Heart left ventricle (tissue), 16 donors: ENCODE measurements at regions not wholly inside any gene's neighbourhood (a gene's known extent, or its start where the extent isn't known, plus 50 kb on each side); places are given as distances from the start of the nearest gene placed in this dataset.

Experiments used
- ATAC-seq, 4 donors: fragments of 200-7000 bp; cut with Tn5 transposase; one replicate each; pipeline ENCODE4 v1.9.1; 2020 to 2022; ENCODE audit warnings: moderate library complexity in 4 of 4, mild to moderate bottlenecking in 3 of 4, moderate number of reproducible peaks in 1 of 4
- DNase-seq, 5 donors: peaks; one replicate each; pipeline ENCODE4 v3.0.0-alpha.2; 2020
- H3K27ac ChIP-seq, 12 donors: fragments of 200-600 bp; sonication (generic) in 4 of 12; one replicate each; pipeline versions ENCODE4 v1.5.0 to v1.8.0; 2016 to 2022; ENCODE audit warnings: mild to moderate bottlenecking in 2 of 12
- H3K27me3 ChIP-seq, 9 donors: fragments of 200-600 bp; sonication (generic) in 2 of 9; one replicate each; pipeline versions ENCODE4 v1.5.1 to v1.8.0; 2016 to 2022; ENCODE audit warnings: mild to moderate bottlenecking in 3 of 9
- H3K36me3 ChIP-seq, 9 donors: fragments of 200-600 bp; sonication (generic) in 2 of 9; one replicate each; pipeline versions ENCODE4 v1.5.0 to v1.8.0; 2018 to 2022; ENCODE audit warnings: mild to moderate bottlenecking in 2 of 9
- H3K4me1 ChIP-seq, 12 donors: fragments of 200-600 bp; sonication (generic) in 4 of 12; one replicate each; pipeline versions ENCODE4 v1.5.0 to v1.8.0; 2016 to 2022; ENCODE audit warnings: mild to moderate bottlenecking in 3 of 12
- H3K4me3 ChIP-seq, 12 donors: fragments of 200-600 bp; sonication (generic) in 4 of 12; one replicate each; pipeline versions ENCODE4 v1.5.0 to v1.8.0; 2017 to 2022; ENCODE audit warnings: mild to moderate bottlenecking in 9 of 12, moderate library complexity in 4 of 12
- H3K9me3 ChIP-seq, 12 donors: fragments of 200-600 bp; sonication (generic) in 4 of 12; one replicate each; pipeline versions ENCODE4 v1.5.0 to v1.8.0; 2016 to 2022; ENCODE audit warnings: mild to moderate bottlenecking in 1 of 12
- CTCF ChIP-seq, 12 donors: fragments of 200-600 bp; sonication (generic) in 4 of 12; IDR thresholded peaks; one replicate each; pipeline versions ENCODE4 v1.5.0 to v1.8.0; 2018 to 2022; ENCODE audit warnings: antibody characterized with exemption in 12 of 12, mild to moderate bottlenecking in 5 of 12
- POLR2A ChIP-seq, 2 donors: fragments of 450-650 bp; IDR thresholded peaks; one replicate each; pipeline ENCODE4 v1.6.1; 2017; ENCODE audit warnings: antibody characterized with exemption in 2 of 2, mild to moderate bottlenecking in 2 of 2, moderate library complexity in 2 of 2
- WGBS, 4 donors: extraction: QIAGEN DNeasy Blood & Tissue Kit in 2 of 4; methylation state at CpG; one replicate each; pipeline versions ENCODE4 v1.1.5 to v1.1.7; 2013 to 2018; 5-methylcytosine and 5-hydroxymethylcytosine counted together
- intact Hi-C, 10 donors: fragments of 100-400 bp; cut with DNase I; formaldehyde crosslinking; loops; one replicate each; pipeline versions ENCODE4 v1.11.1 to v1.14.2; 2022
- donor health status: ischemic (EF 13 %, LVEDD 7.1; RV severe dilation, severe dysfunction).
- donor health status: healthy with polysubstance abuse.
- donor health status: DM: no; HTN: yes; CAD: no.
- donor health status: DM: no; HTN: no; CAD: no.
- donor health status: ischemic (EF 25% LVEDD 6.9; RV normal size, moderate dysfunction).
- donor health status: ischemic (EF 25% LVEDD 5.7; RV mildly dilated, moderate dysfunction).
- donor health status: healthy.
- donor health status: DM: yes; HTN: yes; CAD: no.
- donor health status: ischemic (EF 35%, LVEDD 5.7; RV mildly dilated, moderate dysfunction).
- donor health status: nonischemic (EF 11% LVEDD 7.7; RV severe dilation, severe dysfunction).
- donor health status: DM: yes; HTN: yes; CAD: no.
- donor health status: PGD.
- donor health status: ischemic (EF 29% LVEDD 5.4; RV normal size, mild dysfunction).
- donor health status: nonischemic (EF 23%, LVEDD 6.1; RV moderate dilation, normal function).

DNA sequence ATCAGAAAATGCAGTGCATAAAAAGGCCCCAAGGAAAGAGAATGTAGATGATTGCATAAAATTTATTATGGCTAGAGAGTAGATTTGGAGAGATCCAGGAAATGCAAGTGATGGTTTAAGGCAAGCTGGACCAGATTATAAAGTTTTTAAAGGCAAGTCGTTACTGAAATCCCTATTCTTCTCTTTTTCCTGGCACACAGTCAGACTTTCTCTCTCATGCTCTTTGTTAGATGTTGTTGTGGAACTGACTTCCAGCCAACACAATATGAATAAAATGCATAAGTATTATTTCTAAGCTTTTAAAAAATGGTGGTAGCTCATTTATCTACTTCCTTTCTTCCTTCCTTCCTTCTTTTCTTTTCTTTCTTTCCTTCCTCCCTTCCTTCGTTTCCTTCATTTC is 1085.4 kb upstream of the CDH6 start:
- ATAC-seq (no peak), DNase-seq (no peak)
- no peaks in the 10 kb centered on the region for H3K27me3 ChIP-seq
- no peaks in the 10 kb centered on the region for H3K4me1 ChIP-seq
- no peak overlapping the region for H3K27ac ChIP-seq
- H3K36me3 ChIP-seq: no peaks in the 10 kb centered on the region
- 55 to 66% (median 62%) methylated on average over 2 of the region's 2 CpGs for WGBS, 4 donors
- intact Hi-C loops: no loop called here
- TF ChIP-seq POLR2A (IDR thresholded peaks at IDR 0.05) (no peak), CTCF (IDR thresholded peaks at IDR 0.05) (no peak)
- no peak overlapping the region for H3K4me3 ChIP-seq
- no peaks in the 10 kb centered on the region for H3K9me3 ChIP-seq

DNA sequence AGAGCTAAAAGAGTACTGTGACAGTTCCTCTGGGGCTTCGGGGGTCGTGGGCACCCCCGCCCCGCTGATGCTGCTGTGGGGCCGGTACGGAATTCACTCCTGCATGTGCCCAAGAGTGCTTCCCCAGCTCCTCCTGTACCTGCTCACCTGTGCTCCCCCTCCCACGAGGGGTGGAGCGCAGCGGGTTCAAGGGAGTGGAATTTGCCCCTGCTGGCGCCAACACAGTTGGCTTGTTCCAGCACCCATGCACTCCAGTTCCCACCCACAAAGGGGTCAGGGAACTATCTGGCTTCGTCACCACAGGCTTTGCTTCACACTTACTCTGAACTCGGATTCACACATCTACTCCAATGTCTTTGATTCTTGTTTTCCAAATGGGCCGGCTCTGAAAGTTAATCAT is 1086.9 kb upstream of the CDH6 start:
- WGBS, 4 donors: 80 to 89% (median 84%) methylated on average over 12 to 13 of the region's 13 CpGs
- intact Hi-C loops: no loop called here
- peaks cover 0 to 6% (median 0%) of the 10 kb centered on the region in 12 donors for H3K9me3 ChIP-seq
- H3K27me3 ChIP-seq: no peaks in the 10 kb centered on the region
- H3K4me1 ChIP-seq: no peaks in the 10 kb centered on the region
- DNase-seq (no peak), ATAC-seq (no peak)
- no peak overlapping the region for H3K27ac ChIP-seq
- no peaks in the 10 kb centered on the region for H3K36me3 ChIP-seq
- H3K4me3 ChIP-seq: no peak overlapping the region
- no peak for TF ChIP-seq CTCF (IDR thresholded peaks at IDR 0.05)
- no peak for TF ChIP-seq POLR2A (IDR thresholded peaks at IDR 0.05)

GRCh38 chr5:30104872-30105596 is 1088.5 kb upstream of the CDH6 start:
- Histone ChIP-seq H3K9me3 (peaks cover 0 to 6% (median 0%) of the 10 kb centered on the region in 12 donors), H3K4me1 (no peaks in the 10 kb centered on the region), H3K36me3 (no peaks in the 10 kb centered on the region), H3K27ac (no peak overlapping the region), H3K27me3 (no peaks in the 10 kb centered on the region), H3K4me3 (no peak overlapping the region)
- ATAC-seq (no peak), DNase-seq (no peak)
- intact Hi-C loops: no loop called here
- TF ChIP-seq POLR2A (IDR thresholded peaks at IDR 0.05) (no peak), CTCF (IDR thresholded peaks at IDR 0.05) (no peak)

GRCh38 chr5:30103452-30104202 is 1089.9 kb upstream of the CDH6 start:
- WGBS, 4 donors: 75 to 80% (median 78%) methylated on average over 7 of the region's 7 CpGs
- TF ChIP-seq POLR2A (IDR thresholded peaks at IDR 0.05): no peak
- no peak for TF ChIP-seq CTCF (IDR thresholded peaks at IDR 0.05)
- DNase-seq (no peak), ATAC-seq (no peak)
- Histone ChIP-seq H3K4me1 (no peaks in the 10 kb centered on the region), H3K9me3 (peaks cover 0 to 6% (median 0%) of the 10 kb centered on the region in 12 donors), H3K27ac (no peak overlapping the region), H3K4me3 (no peak overlapping the region), H3K27me3 (no peaks in the 10 kb centered on the region), H3K36me3 (no peaks in the 10 kb centered on the region)
- intact Hi-C loops: no loop called here
